KOPT-K1 (cell line): ENCODE measurements at regions not wholly inside any gene's neighbourhood (a gene's known extent, or its start where the extent isn't known, plus 50 kb on each side); places are given as distances from the start of the nearest gene placed in this dataset.
"Not testable (repeated sequence)": the region's sequence is repeated elsewhere in the genome, so short reads cannot be mapped to it uniquely, and the experiment has no call there.

ENCODE experiments used
- H3K27ac ChIP-seq: fragments of 200-600 bp; sonication (generic); 2 replicates; pipeline ENCODE4 v1.5.1; 2016; ENCODE audit warnings: antibody characterized with exemption, mild to moderate bottlenecking, low read depth, low read length; ENCODE audit not compliant: poor library complexity, severe bottlenecking
- H3K36me3 ChIP-seq: fragments of 200-600 bp; sonication (generic); 2 replicates; pipeline ENCODE4 v1.5.1; 2017; ENCODE audit warnings: antibody characterized with exemption, mild to moderate bottlenecking, low read length, moderate library complexity; ENCODE audit not compliant: insufficient read depth
- H3K9me3 ChIP-seq: fragments of 200-600 bp; sonication (generic); 2 replicates; pipeline ENCODE4 v1.5.1; 2017; ENCODE audit warnings: antibody characterized with exemption, low read length, mild to moderate bottlenecking; ENCODE audit not compliant: insufficient read depth, poor library complexity, severe bottlenecking

DNA sequence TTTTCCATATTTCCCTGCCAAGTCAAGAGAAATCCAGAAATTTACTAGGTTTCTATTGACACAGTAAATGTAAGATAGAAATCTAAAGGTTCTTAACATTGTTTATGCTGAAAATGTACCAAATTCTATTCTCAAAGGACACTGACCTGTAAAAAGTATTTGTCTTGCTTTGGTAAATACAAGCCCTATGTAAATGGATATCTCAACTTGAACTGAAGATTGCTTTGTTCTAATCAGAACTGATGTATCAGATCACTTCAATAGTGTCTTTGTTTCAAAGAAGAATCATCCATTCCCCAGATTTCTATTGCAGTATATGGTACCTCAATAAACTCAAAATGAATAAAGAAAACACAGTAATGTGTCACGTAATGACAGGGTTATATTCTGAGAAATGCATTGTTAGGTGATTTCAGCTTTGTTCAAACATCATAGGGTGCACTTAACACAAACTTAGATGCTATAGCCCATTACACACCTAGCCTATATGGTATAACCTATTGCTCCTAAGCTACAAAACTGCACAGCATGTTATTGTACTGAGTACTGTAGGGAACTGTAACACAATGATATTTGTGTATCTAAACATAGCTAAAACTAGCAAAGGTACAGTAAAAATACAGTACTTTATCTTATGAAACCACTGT is 143.5 kb upstream of the NECTIN3 start:
- no peaks in the 10 kb centered on the region for H3K9me3 ChIP-seq
- H3K36me3 ChIP-seq: no peaks in the 10 kb centered on the region

DNA sequence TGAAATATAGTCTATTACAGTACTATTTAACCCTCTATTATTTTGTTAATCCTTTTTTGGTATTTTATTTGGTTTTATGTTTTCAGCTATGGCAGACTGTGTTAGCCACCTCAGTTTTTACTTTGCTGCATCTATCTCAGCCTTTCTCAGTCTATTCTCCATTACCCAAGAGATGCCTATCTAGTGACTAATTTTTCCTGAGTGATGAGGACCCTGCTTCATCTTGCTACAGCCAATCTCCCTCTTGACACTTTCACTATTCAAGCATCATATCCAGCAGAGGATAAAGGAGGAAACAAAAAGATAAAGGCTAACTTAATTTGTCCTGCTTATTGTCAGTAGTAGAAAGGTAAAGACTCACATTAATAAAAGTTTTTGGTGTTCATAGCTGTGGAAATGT is 141.8 kb upstream of the NECTIN3 start:
- Histone ChIP-seq H3K36me3 (no peaks in the 10 kb centered on the region), H3K27ac (no peak overlapping the region), H3K9me3 (no peaks in the 10 kb centered on the region)

More for the DNA sequence above, 143.5 kb upstream of the NECTIN3 start:
- no peak overlapping the region for H3K27ac ChIP-seq

DNA sequence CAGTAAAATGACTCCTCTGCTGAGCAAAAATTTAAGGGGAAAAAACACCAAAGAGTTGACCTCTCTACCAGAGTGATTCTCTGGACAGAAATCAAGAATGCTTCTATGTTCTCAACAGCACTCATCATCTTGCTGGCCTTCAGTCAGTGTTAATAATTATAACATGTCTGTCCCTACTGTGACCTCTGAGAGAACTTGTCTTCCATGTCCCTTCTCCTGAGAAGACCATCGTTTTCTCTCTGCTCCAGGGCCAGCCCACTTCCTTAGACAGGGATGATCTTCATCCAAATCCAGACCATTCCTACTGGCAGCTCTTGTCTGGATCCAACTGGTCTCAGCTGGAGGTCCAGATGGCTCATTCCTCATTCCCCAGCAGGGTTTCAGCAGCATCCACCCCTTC is 139.0 kb upstream of the NECTIN3 start:
- Histone ChIP-seq H3K27ac (no peak overlapping the region), H3K36me3 (no peaks in the 10 kb centered on the region), H3K9me3 (no peaks in the 10 kb centered on the region)

DNA sequence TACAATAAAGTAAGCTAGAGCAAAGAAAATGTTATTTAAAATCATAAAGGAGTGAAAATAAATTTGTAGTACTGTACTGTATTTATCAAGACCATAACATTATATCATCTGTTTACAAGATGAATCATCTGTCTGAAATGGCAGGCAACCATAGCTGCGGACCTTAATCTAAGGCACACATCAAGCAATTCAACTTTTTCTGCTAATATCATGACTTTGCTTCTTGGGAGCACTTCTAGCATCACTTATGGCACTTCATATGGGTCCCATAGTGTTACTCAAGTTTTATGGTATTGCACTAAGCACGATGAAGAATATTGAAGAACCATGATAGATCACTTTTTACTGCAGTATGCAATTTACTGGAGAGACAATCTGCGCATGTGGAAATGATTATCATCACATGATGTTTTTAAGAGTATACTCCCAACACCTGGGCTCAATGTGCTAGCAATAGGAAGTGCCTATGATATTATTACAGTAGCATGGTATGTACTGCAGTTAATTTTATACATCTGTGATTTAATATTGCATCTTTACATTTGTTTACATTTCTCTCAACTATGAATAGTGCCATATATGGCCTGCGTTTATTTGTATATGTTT is 137.7 kb upstream of the NECTIN3 start:
- H3K27ac ChIP-seq: no peak overlapping the region
- no peaks in the 10 kb centered on the region for H3K36me3 ChIP-seq
- H3K9me3 ChIP-seq: no peaks in the 10 kb centered on the region

DNA sequence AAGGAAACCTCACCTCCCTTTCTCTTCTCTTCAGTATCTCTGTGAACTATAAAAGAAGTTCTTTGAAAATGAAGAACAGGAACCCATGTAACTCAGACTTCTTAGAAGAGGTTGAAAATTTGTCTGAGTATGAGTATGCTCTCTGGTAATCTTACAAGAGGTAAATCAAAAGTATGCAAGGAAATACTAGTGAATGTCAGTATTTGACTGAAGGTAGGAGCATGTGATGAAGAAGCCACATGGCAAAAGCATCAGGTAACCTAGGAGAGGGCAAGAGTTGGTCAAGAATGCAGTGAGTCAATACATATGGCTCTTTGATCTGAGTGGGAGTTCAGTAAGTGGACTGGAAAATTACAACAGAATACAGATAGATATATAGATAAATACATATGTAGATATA is 133.0 kb upstream of the NECTIN3 start:
- no peaks in the 10 kb centered on the region for H3K36me3 ChIP-seq
- H3K9me3 ChIP-seq: no peaks in the 10 kb centered on the region
- H3K27ac ChIP-seq: no peak overlapping the region

DNA sequence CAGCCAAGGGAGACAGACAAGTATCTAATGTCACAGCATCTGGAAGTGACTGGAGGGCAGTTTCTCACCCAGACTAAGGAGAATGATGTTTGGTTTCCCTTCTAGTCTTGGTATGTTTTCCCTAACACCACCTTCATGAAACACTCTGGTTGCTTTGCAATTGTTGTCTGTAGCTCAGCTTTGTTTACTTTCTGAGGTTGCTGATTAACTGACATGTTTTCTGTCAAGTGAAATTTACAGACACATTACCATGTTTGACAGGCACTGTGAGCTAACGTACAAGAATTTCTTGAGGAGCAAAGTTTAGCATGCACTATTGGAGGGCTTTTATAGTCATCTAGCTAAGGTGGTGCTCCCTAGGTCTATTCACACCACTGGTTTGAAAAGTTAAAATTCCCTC is 131.6 kb upstream of the NECTIN3 start:
- peaks cover 7% of the 10 kb centered on the region for H3K9me3 ChIP-seq
- H3K36me3 ChIP-seq: no peaks in the 10 kb centered on the region
- H3K27ac ChIP-seq: no peak overlapping the region

DNA sequence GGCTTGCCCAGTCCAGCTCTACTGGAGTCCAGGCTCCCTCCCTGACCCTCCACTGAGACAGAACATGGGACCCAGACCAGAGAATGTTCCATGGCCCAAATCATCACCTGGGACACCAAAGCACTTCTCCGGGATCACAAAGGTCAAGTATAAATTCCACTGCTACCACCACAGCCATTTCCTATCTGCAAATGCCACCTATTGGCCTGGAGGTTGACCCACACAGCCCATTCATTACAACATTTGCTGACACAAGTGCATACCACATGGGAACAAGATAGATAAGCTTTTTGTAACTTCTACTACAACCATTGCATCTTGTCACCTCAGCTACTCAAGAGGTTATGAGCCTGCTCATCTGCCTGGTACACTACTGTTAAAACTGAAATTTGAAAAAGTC is 126.8 kb upstream of the NECTIN3 start:
- H3K9me3 ChIP-seq: peaks cover 30% of the 10 kb centered on the region
- H3K36me3 ChIP-seq: no peaks in the 10 kb centered on the region
- no peak overlapping the region for H3K27ac ChIP-seq

DNA sequence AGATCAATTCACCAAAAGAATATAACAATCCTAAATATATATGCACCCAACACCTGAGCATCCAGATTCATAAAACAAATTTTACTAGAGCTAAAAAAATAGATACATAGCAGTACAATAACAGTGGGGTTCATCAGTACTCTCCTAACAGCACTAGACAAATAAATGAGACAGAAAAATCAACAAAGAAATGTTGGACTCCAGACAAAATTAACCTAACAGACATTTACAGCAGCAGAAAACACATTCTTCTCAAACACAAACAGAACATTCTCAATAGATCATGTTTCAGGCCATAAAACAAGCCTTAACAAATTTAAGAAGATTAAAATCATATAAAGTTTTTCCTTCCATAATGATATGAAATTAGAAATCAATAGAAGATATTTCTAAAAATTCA is 124.8 kb upstream of the NECTIN3 start:
- Histone ChIP-seq H3K9me3 (peaks cover 49% of the 10 kb centered on the region), H3K27ac (no peak overlapping the region), H3K36me3 (no peaks in the 10 kb centered on the region)

DNA sequence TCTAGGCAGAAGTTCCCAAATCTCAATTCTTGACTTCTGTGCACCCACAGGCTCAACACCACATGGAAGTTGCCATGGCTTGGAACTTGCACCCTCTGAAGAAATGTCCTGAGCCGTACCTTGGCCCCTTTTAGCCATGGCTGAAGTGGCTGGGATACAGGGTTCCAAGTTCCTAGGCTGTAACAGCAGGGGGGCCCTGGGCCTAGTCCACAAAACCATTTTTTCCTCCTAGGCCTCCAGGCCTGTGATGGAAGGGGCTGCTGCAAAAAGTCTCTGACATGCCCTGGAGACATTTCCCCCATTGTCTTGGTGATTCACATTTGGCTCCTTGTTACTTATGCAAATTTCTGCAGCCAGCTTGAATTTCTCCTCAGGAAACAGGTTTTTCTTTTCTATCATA is 122.4 kb upstream of the NECTIN3 start:
- H3K36me3 ChIP-seq, H3K27ac ChIP-seq: not testable (repeated sequence)
- H3K9me3 ChIP-seq: peaks cover 49% of the 10 kb centered on the region

DNA sequence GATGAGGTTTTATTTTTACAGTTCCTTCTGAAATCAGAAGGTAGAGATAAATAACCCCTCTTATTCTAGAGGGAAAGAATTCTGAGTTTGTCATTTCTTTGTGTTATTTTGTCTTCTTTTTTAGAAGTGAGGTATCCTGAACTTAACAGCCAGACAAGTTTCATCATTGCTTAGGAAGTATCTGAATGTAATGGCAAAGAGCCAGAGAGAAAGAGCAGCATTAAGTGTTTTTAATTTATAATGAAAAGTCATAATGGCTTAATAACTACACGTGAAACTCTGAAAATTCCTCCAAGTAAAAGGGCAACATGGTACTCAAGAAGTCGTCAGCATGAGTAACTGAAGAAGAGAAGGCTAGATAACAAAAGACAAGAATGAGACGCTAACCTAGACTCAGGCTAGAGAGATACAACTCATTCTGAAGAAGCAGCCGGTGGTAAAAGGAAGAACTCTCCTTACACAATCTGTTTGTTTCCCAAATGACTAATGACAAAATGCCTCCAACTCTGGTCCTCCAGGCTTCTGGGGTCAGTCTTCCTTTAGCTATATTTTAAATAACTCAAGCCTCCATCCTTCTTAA is 116.2 kb upstream of the NECTIN3 start:
- H3K36me3 ChIP-seq: no peaks in the 10 kb centered on the region
- peaks cover 13% of the 10 kb centered on the region for H3K9me3 ChIP-seq
- H3K27ac ChIP-seq: no peak overlapping the region

DNA sequence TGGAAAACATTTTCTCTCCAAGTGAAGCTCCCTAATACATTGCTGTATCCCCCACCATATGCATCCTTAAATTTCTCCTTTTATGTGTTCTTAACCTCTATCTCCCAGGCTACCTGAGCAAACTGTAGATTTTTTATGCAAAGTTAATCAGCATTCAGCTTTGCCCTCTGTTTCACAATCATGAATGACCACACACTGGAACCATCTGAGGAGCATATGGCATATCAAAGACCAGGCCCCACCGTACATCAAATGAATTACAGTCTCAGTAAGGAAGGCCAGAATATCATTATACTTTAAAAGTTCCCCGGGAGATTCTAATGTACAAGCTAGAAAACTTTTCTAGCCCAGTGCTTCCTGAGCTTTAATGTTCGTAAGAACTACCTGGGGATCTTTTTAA is 115.5 kb upstream of the NECTIN3 start:
- Histone ChIP-seq H3K9me3 (peaks cover 6% of the 10 kb centered on the region), H3K36me3 (no peaks in the 10 kb centered on the region), H3K27ac (no peak overlapping the region)

DNA sequence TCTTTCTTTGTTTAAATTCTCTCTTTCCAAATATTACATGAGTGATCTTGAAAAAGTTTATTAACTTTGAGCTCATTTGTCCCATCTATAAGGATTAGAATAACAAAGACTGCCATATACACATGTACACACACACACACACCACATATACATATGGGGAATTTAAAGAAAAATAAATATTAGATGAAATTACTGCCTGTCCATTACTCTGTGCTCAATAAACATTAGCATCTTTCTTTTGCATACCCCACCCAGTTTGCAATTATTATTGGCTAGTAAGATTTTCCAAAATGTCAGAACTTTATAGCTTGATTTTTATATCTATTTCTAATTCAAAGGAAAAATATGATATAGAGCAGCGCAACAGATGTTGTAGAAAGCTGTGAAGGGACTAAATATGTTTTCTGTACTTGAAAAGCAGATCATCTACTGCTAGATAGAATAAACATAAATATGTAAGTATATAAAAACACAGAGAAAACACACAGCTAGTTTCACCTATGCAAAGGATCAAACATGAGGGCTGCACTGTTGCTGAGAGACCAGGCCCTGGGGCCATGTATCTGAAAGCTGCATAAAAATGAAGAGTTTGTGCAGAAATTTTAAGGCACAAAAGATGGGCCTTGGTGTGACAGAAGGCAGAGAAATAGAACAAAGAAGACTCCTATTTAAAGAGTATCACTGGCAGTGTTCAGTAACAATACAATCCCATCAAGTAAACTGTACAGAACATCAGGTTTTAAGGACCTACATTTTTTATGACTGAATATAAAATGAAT is 114.2 kb upstream of the NECTIN3 start:
- Histone ChIP-seq H3K36me3 (no peaks in the 10 kb centered on the region), H3K27ac (no peak overlapping the region), H3K9me3 (no peaks in the 10 kb centered on the region)

DNA sequence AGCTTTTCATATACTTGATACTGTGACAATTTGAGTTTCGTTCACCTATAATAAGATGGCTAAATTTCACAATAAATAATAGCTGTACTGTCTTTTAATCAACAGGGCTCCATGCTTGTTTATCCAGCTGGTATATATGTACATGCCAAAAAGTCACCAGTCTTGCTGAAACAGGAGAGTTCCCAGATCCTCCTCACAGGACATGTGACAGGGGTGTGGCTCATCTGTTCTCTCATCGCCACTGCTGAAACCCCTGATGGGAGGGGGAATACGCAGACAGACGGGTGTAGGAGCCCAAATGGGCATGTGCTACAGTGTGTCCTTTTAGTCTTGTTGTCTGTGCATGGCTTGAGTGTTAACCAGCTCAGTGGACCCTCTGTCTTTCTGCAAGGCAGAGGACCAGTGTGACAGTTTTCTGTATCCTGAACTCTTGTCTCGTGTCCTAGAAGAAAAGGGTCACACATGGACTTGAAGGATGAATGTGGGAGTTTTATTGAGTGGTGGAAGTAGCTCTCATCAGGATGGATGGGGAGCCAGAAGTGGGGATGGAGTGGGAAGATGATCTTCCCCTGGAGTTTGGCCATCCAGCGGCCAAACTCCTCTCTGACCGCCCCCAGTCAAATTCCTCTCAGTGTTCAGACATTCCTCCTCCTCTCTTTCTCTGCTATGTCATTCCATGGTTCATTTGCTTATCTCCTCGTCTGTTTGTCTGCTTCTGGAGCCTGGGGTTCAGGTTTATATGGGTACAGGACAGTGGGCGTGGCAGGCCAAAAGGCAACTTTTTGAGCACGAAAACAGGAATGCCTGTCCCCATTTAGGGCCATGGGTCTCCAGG is 113.1 kb upstream of the NECTIN3 start:
- Histone ChIP-seq H3K9me3 (no peaks in the 10 kb centered on the region), H3K27ac (no peak overlapping the region), H3K36me3 (no peaks in the 10 kb centered on the region)

DNA sequence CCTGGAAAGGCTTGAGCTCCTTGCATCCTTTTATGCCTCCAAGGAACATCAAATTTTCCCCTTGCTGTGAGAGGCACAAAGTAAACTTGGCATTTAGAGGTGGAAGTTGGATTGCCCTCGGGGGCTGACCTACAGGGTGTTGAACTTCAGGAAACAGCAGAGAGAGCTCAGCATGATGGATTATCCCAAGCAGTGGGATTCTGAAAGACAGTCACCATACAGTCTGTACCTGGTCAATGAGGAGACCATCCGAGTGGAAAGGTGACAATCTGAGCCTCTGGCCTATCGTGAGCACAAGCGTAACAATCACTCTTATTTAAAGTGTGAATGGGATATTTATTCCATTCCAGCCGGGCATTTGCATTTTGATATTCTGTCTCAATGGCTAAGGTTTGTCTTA is 105.6 kb upstream of the NECTIN3 start:
- Histone ChIP-seq H3K9me3 (peaks cover 6% of the 10 kb centered on the region), H3K36me3 (no peaks in the 10 kb centered on the region), H3K27ac (no peak overlapping the region)
